BJ (cell line): ENCODE measurements at regions not wholly inside any gene's neighbourhood (a gene's known extent, or its start where the extent isn't known, plus 50 kb on each side); places are given as distances from the start of the nearest gene placed in this dataset.
"Not testable (repeated sequence)": the region's sequence is repeated elsewhere in the genome, so short reads cannot be mapped to it uniquely, and the experiment has no call there.

ENCODE experiments used
- CTCF ChIA-PET: fragments of 350-600 bp; formaldehyde crosslinking; extraction: SDS; loops from one replicate; lab custom pipeline; 2021; ENCODE audit warnings: antibody characterized with exemption, inconsistent platforms; lab: Yijun Ruan, JAX
- POLR2A ChIA-PET: fragments of 300-600 bp; sonication (Branson Sonifier 250); formaldehyde crosslinking; extraction: SDS; loops from one replicate; lab custom pipeline; 2021; ENCODE audit warnings: antibody characterized with exemption; lab: Charles Lee
- DNase-seq: peaks from one replicate; pipeline ENCODE4 v3.0.0-alpha.2; 2011; ENCODE audit warnings: low read depth
- H3K27me3 ChIP-seq: 2 replicates; pipeline ENCODE4 v1.6.0; 2011; ENCODE audit warnings: low read length; ENCODE audit not compliant: control insufficient read depth, insufficient read depth
- H3K36me3 ChIP-seq: 2 replicates; pipeline ENCODE4 v1.5.1; 2011; ENCODE audit warnings: low read length; ENCODE audit not compliant: control insufficient read depth, insufficient read depth
- H3K4me3 ChIP-seq: 2 replicates; pipeline ENCODE4 v1.5.1; 2011; ENCODE audit warnings: low read depth, mild to moderate bottlenecking, control low read depth, low read length
- TF ChIP-seq, protein P1 (sequence below): IDR thresholded peaks from 2 replicates; pipeline ENCODE4 v1.5.1; 2011; ENCODE audit warnings: low read depth, mild to moderate bottlenecking, control low read depth, inconsistent platforms, low read length, moderate library complexity; ENCODE audit not compliant: insufficient read depth

- CTCF ChIA-PET: no interaction called here
- TF ChIP-seq, protein P1, sequence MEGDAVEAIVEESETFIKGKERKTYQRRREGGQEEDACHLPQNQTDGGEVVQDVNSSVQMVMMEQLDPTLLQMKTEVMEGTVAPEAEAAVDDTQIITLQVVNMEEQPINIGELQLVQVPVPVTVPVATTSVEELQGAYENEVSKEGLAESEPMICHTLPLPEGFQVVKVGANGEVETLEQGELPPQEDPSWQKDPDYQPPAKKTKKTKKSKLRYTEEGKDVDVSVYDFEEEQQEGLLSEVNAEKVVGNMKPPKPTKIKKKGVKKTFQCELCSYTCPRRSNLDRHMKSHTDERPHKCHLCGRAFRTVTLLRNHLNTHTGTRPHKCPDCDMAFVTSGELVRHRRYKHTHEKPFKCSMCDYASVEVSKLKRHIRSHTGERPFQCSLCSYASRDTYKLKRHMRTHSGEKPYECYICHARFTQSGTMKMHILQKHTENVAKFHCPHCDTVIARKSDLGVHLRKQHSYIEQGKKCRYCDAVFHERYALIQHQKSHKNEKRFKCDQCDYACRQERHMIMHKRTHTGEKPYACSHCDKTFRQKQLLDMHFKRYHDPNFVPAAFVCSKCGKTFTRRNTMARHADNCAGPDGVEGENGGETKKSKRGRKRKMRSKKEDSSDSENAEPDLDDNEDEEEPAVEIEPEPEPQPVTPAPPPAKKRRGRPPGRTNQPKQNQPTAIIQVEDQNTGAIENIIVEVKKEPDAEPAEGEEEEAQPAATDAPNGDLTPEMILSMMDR: no peak
These were observed 531.5 kb downstream of the STK39 start for GRCh38 chr2:167715932-167716331.

DNA sequence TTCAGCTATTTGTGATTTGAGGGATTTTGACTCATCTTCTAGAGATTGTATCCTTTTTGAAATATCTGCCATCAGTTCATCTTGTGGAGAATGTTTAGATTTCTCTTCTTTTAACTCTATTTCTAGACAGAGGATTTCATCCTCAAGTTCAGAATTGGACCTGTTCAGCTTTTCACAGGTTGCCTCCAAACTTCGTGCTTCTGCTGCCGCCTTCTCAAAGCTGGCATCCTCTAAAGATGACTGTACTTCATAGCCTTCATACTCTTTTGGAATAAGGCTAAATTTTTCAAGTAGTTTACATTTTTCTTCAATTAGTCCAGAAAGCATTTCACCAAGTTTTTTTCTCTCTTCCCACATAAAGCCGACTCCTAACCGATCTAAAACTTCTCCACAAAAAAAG, 531.9 kb downstream of the STK39 start:
- CTCF ChIA-PET, H3K27me3 ChIP-seq, H3K36me3 ChIP-seq, DNase-seq, POLR2A ChIA-PET, H3K4me3 ChIP-seq: not testable (repeated sequence)

More at GRCh38 chr2:167715932-167716331, 531.5 kb downstream of the STK39 start:
- POLR2A ChIA-PET: no interaction called here
- H3K4me3 ChIP-seq: no peak overlapping the region
- DNase-seq: no peak
- no peaks in the 10 kb centered on the region for H3K27me3 ChIP-seq
- H3K36me3 ChIP-seq: no peaks in the 10 kb centered on the region

- H3K27me3 ChIP-seq: no peaks in the 10 kb centered on the region
- H3K36me3 ChIP-seq: no peaks in the 10 kb centered on the region
- no peak overlapping the region for H3K4me3 ChIP-seq
- DNase-seq: no peak
- ChIA-PET CTCF (no interaction called here), POLR2A (no interaction called here)
- TF ChIP-seq, protein P1: no peak
These were observed 535.1 kb downstream of the STK39 start for GRCh38 chr2:167712275-167712674.

DNA sequence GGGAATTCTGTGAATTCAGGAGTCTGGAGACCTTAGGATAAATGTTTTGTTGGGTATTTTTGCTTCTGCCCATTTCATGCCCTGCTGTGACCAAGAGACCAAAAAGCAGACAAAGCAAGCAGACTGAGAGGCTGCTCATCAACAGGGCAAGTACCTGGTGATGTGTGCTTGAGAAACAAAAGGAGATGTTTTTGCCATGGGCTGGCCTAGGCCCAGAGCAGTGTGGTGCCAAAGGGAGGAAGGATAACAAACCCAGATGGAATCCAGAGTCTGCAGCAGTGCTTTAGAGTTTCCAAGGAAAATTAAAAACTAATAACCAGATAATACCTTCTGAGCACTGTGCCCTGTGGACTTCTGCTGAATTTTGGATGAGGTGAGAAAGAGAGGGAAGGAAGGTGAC, 538.4 kb downstream of the STK39 start:
- DNase-seq: no peak
- ChIA-PET CTCF (no interaction called here), POLR2A (no interaction called here)
- Histone ChIP-seq H3K4me3 (no peak overlapping the region), H3K27me3 (no peaks in the 10 kb centered on the region), H3K36me3 (no peaks in the 10 kb centered on the region)
- TF ChIP-seq, protein P1: no peak

DNA sequence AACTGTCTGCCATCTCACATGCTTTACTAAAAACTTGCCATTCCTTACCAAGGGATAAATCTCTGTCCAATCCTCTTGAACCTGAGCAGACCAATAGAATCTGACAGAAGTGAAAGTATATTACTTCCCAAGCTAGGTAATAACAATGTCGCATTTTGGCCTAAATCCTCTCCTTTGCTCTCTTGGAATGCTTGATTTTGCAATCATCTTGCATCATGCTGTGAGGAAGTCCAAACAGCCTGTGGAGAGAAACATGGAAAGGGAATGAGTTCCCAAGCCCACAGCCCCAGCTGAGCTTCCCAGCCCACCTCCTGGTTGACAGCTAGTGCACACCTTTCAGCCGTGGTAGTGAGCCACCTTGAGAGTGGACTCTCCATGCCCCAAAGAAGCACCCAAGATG, 540.6 kb downstream of the STK39 start:
- POLR2A ChIA-PET: no interaction called here
- CTCF ChIA-PET: no interaction called here

GRCh38 chr2:167703441-167703840, 544.0 kb downstream of the STK39 start:
- CTCF ChIA-PET: no interaction called here

More for the DNA sequence above, 540.6 kb downstream of the STK39 start:
- TF ChIP-seq, protein P1: no peak
- Histone ChIP-seq H3K36me3 (no peaks in the 10 kb centered on the region), H3K27me3 (no peaks in the 10 kb centered on the region), H3K4me3 (no peak overlapping the region)
- DNase-seq: no peak

More at GRCh38 chr2:167703441-167703840, 544.0 kb downstream of the STK39 start:
- POLR2A ChIA-PET: no interaction called here
- TF ChIP-seq, protein P1: no peak
- Histone ChIP-seq H3K27me3 (no peaks in the 10 kb centered on the region), H3K36me3 (no peaks in the 10 kb centered on the region), H3K4me3 (no peak overlapping the region)
- DNase-seq: no peak
